AML-193 (cell line): ENCODE measurements at regions not wholly inside any gene's neighbourhood (a gene's known extent, or its start where the extent isn't known, plus 50 kb on each side); places are given as distances from the start of the nearest gene placed in this dataset.

Experiments used
- DNase-seq, 2 experiments: peaks; one replicate each; lab custom pipeline; 2025; lab: John Stamatoyannopoulos, UW

DNA sequence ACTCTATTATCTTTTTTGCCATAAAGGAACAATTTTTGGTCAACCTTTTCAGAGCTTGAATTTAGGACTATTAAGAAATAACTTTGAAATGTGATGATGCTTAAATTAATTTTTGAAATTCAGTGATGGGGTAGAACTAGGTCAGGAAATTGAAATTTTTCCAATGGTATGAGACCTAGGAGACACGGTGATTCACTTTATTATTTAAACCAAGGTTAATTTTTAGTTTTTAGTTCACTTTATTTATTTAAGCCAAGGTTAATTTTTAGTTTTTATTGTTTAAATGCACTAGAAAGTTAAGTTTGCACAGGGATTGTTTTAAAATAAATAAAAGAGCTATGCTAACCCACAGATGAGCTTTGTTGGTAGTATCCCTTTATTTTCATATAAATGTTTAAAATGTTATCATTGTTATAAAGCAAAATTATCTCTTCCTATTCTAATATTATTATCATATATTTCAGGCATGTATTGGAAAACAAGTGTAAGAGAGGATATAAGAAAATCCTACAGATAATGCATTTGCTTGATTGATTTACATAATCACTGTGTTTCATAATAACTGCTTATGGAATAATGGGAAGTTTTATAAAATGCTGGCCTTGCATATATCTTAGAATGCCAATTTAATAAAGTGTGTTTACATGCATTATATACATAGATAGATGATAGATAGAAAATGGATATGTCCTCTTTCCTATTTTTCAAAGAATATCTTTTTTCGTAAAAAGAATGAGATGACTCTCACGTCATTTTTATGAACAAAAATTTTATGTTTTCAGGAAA is 163.6 kb downstream of the HGF start:
- no peak for DNase-seq

DNA sequence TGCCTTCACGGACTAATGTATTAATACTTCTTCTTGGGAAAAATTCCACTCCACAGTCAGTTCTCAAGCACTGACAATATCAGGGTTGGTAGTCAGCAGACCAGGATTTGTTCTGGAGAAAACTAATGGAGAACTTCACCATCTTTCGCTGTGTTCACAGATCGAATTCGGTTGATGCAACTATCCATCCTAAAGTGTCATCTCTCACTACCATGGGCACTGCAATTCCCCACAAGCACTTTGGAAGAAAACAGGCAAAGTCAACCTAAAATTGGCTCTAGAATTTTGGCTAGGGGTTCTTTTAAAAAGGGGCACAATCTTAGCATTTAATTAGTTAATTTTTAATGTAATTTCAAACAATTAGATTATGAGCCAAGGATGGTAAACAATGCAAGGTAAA is 164.4 kb downstream of the HGF start:
- DNase-seq: no peak

- DNase-seq: no peak
Observed at GRCh38 chr7:81604808-81605174, 165.1 kb downstream of the HGF start.

DNA sequence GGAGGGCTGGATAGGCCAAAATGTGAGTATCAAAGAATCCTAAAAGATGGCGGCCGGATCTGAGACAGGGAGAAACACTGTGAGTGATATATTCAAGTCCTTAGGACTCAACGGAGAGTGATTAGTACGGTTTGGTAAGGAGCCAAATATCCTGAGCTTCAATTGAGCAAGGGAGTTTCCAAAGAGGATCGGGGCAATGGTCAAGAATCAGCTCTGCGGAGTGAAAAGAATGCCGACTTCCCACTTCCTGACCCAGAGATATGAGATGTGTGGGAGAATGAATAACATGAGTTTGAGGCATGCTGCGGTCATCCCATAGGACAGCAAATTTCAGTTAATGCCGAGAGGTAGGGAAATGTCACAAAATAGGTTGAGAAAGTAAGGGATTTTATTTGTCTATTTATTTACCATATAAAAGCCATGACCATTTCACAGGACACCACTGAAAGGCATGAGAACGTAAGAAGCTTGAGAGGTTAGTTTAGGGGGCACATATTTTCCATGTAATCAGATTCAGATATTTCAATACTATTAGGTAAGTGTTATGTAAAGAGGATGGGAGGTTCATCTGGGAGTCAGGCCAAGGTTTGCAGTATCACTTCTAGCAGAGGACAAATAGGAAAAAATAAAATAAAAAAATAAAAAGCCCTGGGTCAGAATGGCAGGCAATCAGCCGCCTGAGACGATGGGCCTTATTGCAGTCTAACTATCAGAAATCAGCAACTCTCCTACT is 165.6 kb downstream of the HGF start:
- no peak for DNase-seq

DNA sequence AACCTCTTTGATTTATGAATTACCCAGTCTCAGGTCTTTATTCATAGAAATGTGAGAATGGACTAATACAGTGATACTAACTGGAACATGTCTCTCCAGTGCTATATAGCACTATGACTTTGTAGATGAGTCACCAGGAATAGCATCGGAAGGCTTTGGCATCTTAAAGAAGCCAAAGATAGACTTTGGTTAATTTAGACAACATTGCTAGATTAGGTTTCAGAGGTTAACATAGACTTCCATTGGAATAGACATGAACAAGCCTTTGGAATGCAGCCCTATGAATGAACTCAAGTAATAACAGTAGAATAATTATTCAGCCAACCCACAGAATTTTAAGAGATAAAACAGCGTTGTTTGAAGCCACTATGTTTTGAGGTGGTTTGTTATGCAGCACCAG is 169.2 kb downstream of the HGF start:
- DNase-seq: no peak

- DNase-seq: no peak
Observed at GRCh38 chr7:81598951-81599350, 170.9 kb downstream of the HGF start.

GRCh38 chr7:81594767-81595166 is 175.1 kb downstream of the HGF start:
- no peak for DNase-seq

DNA sequence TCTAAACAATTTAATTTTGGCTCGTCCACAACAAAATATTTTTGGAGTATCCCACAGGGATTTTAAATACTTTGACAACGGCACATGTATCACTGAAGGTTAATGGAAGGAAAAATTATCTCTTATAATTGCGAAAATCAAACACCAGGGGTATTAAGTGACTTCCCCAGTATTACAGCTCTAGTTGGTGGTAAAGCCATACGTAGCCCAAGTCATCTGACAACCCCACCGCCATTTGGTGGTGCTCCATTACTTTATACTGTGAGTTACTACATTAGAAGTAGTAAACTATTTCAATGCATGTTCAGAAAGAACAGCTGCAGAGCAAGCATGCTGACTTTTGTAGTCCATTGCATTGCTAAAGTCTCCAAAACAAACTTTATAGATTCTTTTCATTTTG is 179.7 kb downstream of the HGF start:
- no peak for DNase-seq

GRCh38 chr7:81584667-81585066 is 185.2 kb downstream of the HGF start:
- DNase-seq: no peak

- DNase-seq: peak; percentile 22 to 35
Observed at GRCh38 chr7:81583882-81584533, 185.8 kb downstream of the HGF start.

DNA sequence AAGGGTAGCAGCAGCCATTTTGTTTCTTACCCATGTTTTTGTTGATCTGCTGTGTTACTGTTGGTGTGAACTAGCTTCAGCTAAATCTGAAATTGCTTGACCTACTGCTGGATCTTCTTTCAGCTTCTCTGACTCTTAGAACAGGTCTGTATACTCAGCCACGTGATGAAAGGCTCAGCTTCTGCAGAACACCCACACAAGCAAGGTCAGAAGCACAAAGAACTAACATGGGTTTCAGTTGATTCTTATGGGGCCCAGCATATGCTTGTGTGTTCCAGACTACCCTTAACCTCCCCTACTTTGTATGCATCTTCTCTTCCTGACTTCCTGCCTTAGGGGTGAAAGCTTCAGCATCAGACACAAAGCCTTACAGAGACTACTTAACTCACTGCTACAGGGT is 186.8 kb downstream of the HGF start:
- no peak for DNase-seq

DNA sequence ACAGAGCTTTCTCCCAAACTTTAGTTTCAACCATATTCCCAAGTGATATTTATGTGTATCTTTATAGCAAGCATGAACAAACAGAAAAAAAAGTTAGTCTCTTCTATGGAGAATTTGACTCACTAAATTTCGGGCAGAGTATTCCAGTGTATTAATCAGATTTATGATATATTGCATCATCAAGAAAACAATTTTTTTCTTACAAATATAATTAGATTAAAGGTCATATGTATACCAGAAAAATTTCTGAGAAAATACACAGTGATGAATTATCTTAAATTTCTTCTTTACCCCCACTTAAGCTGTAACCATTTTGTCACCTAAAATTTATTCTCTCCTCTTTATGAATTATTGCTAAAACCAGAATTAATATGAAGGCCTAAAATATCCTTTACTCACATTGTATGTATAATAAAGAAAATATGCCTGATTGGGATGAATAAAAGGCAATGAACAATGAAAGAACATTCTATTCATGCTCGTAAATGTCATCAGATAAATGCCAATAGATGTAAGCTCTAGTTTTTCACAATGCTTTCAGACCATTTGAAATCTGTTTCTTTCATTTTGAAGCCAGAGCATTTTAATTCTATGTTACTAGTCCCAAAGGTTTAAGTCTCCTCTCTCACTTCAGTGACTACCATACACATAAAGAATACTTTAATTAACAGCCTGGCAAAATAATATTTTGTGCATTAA is 192.1 kb downstream of the HGF start:
- DNase-seq: no peak

DNA sequence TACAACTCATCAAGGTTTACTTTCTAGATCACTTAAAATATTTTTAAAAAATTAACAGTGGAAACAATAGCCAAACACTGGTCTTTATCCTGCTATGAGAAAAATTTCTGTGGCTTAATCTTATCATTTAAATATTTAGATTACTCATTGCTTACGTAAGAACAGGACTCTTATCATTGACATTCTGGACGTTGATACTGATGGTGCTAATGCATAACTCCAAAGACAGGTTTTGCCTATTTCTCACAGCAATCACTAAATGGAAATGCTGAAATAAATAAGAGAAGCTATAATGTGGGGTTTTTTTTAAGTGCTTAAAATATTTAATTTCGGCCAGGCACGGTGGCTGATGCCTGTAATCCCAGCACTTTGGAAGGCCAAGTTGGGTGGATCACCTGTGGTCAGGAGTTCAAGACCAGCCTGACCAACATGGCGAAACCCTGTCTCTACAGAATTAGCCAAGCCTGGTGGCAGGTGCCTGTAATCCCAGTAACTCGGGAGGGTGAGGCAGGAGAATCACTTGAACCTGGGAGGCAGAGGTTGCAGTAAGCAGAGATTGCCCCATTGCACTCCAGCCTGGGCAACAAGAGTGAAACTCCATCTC is 195.0 kb downstream of the HGF start:
- DNase-seq: no peak

GRCh38 chr7:81573932-81574331 is 195.9 kb downstream of the HGF start:
- DNase-seq: no peak

DNA sequence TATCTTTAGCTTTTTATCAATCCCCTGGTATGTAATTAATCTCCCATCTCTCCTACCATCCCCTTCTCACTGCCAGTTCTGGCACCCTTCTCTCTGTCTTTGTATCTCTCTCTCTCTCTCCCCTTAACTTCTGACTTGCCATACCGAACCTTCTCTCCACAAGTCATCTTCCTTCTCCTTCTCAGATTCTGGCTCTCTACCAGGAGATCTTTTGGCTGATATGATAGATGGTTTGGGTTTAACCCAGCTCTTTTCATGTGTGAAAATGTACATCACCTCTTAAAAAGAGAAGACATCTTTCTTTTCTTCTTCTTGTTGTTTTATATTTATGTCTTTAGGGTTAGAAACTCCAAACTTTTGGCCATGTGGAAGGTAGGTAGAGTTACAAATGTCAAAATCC is 196.7 kb downstream of the HGF start:
- no peak for DNase-seq

DNA sequence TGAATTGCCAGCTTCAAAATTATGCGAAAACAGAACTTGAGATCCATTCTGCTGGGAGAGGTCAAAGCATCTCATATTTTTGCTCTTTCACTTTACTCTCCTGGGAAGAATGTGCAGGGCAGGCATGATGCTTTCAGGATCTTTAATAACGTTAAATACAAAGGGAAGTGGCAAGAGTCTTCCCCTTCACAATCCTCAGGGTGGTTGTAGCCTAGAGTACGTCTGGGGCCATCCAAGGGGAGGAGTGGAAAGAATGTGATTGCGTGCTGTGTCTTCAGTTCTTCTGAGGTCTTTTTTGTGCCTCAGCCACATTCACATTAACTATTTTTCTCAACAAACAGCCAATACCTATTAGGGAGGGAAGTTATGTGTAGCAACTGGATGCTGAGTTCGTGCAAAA is 207.3 kb downstream of the HGF start:
- no peak for DNase-seq

- no peak for DNase-seq
Observed at GRCh38 chr7:81560708-81561107, 209.1 kb downstream of the HGF start.

DNA sequence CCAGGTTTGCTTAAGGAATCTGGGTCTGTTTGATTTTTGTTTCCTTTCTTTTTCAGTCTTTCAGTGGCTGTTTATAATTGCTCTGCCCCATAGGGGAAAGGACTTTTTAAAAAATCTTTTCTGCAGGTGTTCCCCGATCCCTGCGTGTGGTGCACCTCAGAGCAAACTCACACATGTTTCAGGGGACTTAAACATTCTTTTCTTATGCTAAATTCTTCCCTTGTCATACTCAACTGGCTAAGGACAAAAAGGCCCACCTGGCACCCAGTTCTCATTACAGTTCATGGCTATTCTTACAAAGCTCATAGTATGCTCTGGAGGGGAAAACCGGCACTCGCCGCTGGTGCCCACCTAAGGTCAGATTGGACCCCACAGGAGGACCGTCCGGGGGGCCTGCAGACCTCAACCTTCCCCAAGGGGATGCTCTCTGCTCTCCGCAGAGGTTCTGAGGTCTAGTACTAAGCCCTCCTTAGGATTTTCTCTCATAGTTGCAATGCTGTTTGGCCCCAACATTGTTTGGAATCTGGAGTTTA is 220.3 kb downstream of the HGF start:
- DNase-seq: no peak

GRCh38 chr7:81534996-81535395 is 234.9 kb downstream of the HGF start:
- DNase-seq: no peak

GRCh38 chr7:81534446-81534845 is 235.4 kb downstream of the HGF start:
- no peak for DNase-seq

GRCh38 chr7:81533931-81534330 is 235.9 kb downstream of the HGF start:
- DNase-seq: no peak

GRCh38 chr7:81533426-81533825 is 236.4 kb downstream of the HGF start:
- no peak for DNase-seq
